ENCODE measurements at regions not wholly inside any gene's neighbourhood (a gene's known extent, or its start where the extent isn't known, plus 50 kb on each side); places are given as distances from the start of the nearest gene placed in this dataset.

- Histone ChIP-seq H3K9me1 (replicated peaks; ENCODE audit: control insufficient read depth, extremely low read depth, insufficient read depth, low read length) (no peaks in the 10 kb centered on the region), H3K27me3 (ENCODE audit: control insufficient read depth in 2 of 2, insufficient read depth in 2 of 2, low read length in 2 of 2) (no peaks in the 10 kb centered on the region), H4K20me1 (replicated peaks; ENCODE audit: control insufficient read depth, extremely low read depth, insufficient read depth, low read length) (no peaks in the 10 kb centered on the region), H2AFZ (ENCODE audit: low read depth, low read length) (no peak overlapping the region), H3K4me2 (ENCODE audit: insufficient read depth, low read length) (no peak overlapping the region), H3K9ac (replicated peaks; ENCODE audit: extremely low read depth, insufficient read depth, low read length) (no peak overlapping the region), H3K27ac (ENCODE audit: insufficient read depth, low read depth, low read length) (no peak overlapping the region), H3K36me3 (ENCODE audit: control insufficient read depth in 2 of 2, extremely low read depth in 1 of 2, insufficient read depth in 2 of 2, low read length in 2 of 2) (no peaks in the 10 kb centered on the region), H3K79me2 (ENCODE audit: control insufficient read depth, insufficient read depth, low read length) (no peaks in the 10 kb centered on the region), H3K4me3 (replicated peaks in 1 of 3; ENCODE audit: insufficient read depth in 1 of 3, low read depth in 1 of 3, low read length in 3 of 3) (no peak overlapping the region), H3K9me3 (replicated peaks; ENCODE audit: control insufficient read depth, insufficient read depth, low read length) (no peaks in the 10 kb centered on the region), H3K4me1 (ENCODE audit: control insufficient read depth, extremely low read depth, insufficient read depth, low read length) (peaks cover 20% of the 10 kb centered on the region)
- DNase-seq (ENCODE audit: low read depth, low spot score) (no peak), FAIRE-seq (no peak)
- TF ChIP-seq POLR2AphosphoS5 (IDR thresholded peaks at IDR 0.05; ENCODE audit: insufficient read depth, low read depth, low read length) (no peak), MAX (IDR thresholded peaks at IDR 0.05; ENCODE audit: insufficient read depth, insufficient read length) (no peak), EZH2 (IDR thresholded peaks at IDR 0.05; ENCODE audit: borderline replicate concordance, low read depth, low read length, severe bottlenecking) (no peak), FOS (IDR thresholded peaks at IDR 0.05; ENCODE audit: borderline replicate concordance, insufficient read depth, low read length) (no peak), MYC (IDR thresholded peaks at IDR 0.05; ENCODE audit: low read depth, low read length) (no peak), JUN (IDR thresholded peaks at IDR 0.05; ENCODE audit: borderline replicate concordance, insufficient read depth, insufficient read length, low read depth) (no peak), CTCF (IDR thresholded peaks at IDR 0.05; ENCODE audit: extremely low read depth in 1 of 2, insufficient read depth in 1 of 2, low read depth in 1 of 2, low read length in 2 of 2) (no peak), POLR2A (IDR thresholded peaks at IDR 0.05; ENCODE audit: low read depth, low read length) (no peak)
- intact Hi-C loops (cut with micrococcal nuclease) (loop anchor here (5.0 kb wide), 1 partner anchor 230 kb away; no protein-coding TSS in a partner anchor), dilution Hi-C loops (cut with MboI; ENCODE audit: extremely low pct_ligation_motif_present, low sequenced_read_pairs) (no loop called here)
- no TSS peak for BruUV-seq (replicated peaks)
- POLR2A ChIA-PET = no interaction called here
- CTCF ChIA-PET = interaction anchor here (1.2 to 1.5 kb wide), 2 partner anchors 23 to 345 kb away, joined by 3 to 4 read pairs; no protein-coding TSS in a partner anchor
These were observed 113.7 kb downstream of the DLL1 start for GRCh38 chr6:170176898-170177771.
